H1 (cell line): ENCODE measurements at regions not wholly inside any gene's neighbourhood (a gene's known extent, or its start where the extent isn't known, plus 50 kb on each side); places are given as distances from the start of the nearest gene placed in this dataset.

ENCODE experiments used
- CTCF ChIA-PET: fragments of 300-600 bp; sonication (Branson Sonifier 250); formaldehyde crosslinking; loops from one replicate; lab custom pipeline; 2021; ENCODE audit not compliant: partially characterized antibody; lab: Charles Lee
- POLR2A ChIA-PET: fragments of 300-600 bp; sonication (Branson Sonifier 250); formaldehyde crosslinking; loops from one replicate; lab custom pipeline; 2021; ENCODE audit warnings: inconsistent platforms; ENCODE audit not compliant: partially characterized antibody; lab: Charles Lee
- DNase-seq, 2 experiments: peaks; one replicate each; pipeline versions ENCODE4 v3.0.0 to v3.0.0-alpha.2; 2010 to 2022; ENCODE audit warnings: low spot score in 2 of 2, low read depth in 1 of 2, mixed read lengths in 1 of 2
- FAIRE-seq: peaks from 2 replicates; lab custom pipeline; 2011; peaks lifted over from hg19 to GRCh38; lab: Jason Lieb, UNC
- H2AFZ ChIP-seq: 2 replicates; pipeline ENCODE4 v1.8.1; 2012; ENCODE audit warnings: low read length, inconsistent platforms
- H2AK5ac ChIP-seq: 2 replicates; pipeline ENCODE4 v1.6.1; 2013; ENCODE audit warnings: low read depth, low read length
- H2BK120ac ChIP-seq: replicated peaks from 2 replicates; pipeline ENCODE3; 2013; ENCODE audit warnings: low read depth, low read length, inconsistent platforms
- H2BK12ac ChIP-seq: 2 replicates; pipeline ENCODE4 v1.6.1; 2013; ENCODE audit warnings: low read depth, low read length
- H2BK15ac ChIP-seq: 2 replicates; pipeline ENCODE4 v1.6.1; 2013; ENCODE audit warnings: low read length
- H2BK20ac ChIP-seq: 2 replicates; pipeline ENCODE4 v1.6.1; 2013; ENCODE audit warnings: low read length
- H2BK5ac ChIP-seq: 2 replicates; pipeline ENCODE4 v1.6.1; 2013; ENCODE audit warnings: low read depth, low read length
- H3K14ac ChIP-seq: 2 replicates; pipeline ENCODE4 v1.6.1; 2013; ENCODE audit warnings: inconsistent platforms; ENCODE audit not compliant: insufficient read length
- H3K18ac ChIP-seq: 2 replicates; pipeline ENCODE4 v1.6.1; 2013; ENCODE audit warnings: low read length; ENCODE audit errors: extremely low read depth
- H3K23ac ChIP-seq: 2 replicates; pipeline ENCODE4 v1.6.1; 2013; ENCODE audit warnings: inconsistent platforms; ENCODE audit not compliant: insufficient read length
- H3K23me2 ChIP-seq: 2 replicates; pipeline ENCODE4 v1.6.1; 2013; ENCODE audit warnings: low read depth, low read length
- H3K27ac ChIP-seq: 2 replicates; pipeline ENCODE4 v1.6.1; 2011; ENCODE audit warnings: low read depth, low read length, inconsistent platforms
- H3K27me3 ChIP-seq, 4 experiments: replicated peaks in 1 of 4; 1 replicate in 1 of 4; 2 replicates in 3 of 4; pipeline versions ENCODE4 v1.6.1 to v1.8.1; 2011 to 2013; ENCODE audit warnings: low read length in 3 of 4, mild to moderate bottlenecking in 3 of 4, inconsistent platforms in 2 of 4, mixed read lengths in 2 of 4, moderate library complexity in 1 of 4; ENCODE audit not compliant: control insufficient read depth in 3 of 4, insufficient read depth in 3 of 4; ENCODE audit errors: extremely low read depth in 1 of 4
- H3K36me3 ChIP-seq, 4 experiments: 2 replicates each; pipeline versions ENCODE4 v1.6.1 to v1.8.1; 2011 to 2013; ENCODE audit warnings: mild to moderate bottlenecking in 4 of 4, low read length in 3 of 4, moderate library complexity in 2 of 4, control low read depth in 1 of 4, inconsistent platforms in 1 of 4; ENCODE audit not compliant: insufficient read depth in 4 of 4, control insufficient read depth in 2 of 4
- H3K4ac ChIP-seq: replicated peaks from 2 replicates; pipeline ENCODE3; 2013; ENCODE audit warnings: low read length, low read depth, mixed read lengths, inconsistent platforms; ENCODE audit not compliant: insufficient read length
- H3K4me1 ChIP-seq, 4 experiments: replicated peaks in 1 of 4; 1 replicate in 1 of 4; 2 replicates in 3 of 4; pipeline versions ENCODE4 v1.6.1 to v1.8.1; 2011 to 2013; ENCODE audit warnings: low read length in 3 of 4, inconsistent platforms in 2 of 4, mixed read lengths in 1 of 4; ENCODE audit not compliant: insufficient read depth in 4 of 4, control insufficient read depth in 3 of 4
- H3K4me2 ChIP-seq, 2 experiments: 2 replicates each; pipeline versions ENCODE4 v1.6.1 to v1.8.1; 2011 to 2013; ENCODE audit warnings: low read depth in 2 of 2, low read length in 2 of 2, control low read depth in 1 of 2, inconsistent platforms in 1 of 2, mild to moderate bottlenecking in 1 of 2; ENCODE audit not compliant: insufficient read depth in 1 of 2
- H3K4me3 ChIP-seq, 4 experiments: fragments of 200-600, 300-600 bp in 1 of 4; sonication (generic), shearing (Covaris generic), sonication (Bioruptor Twin) in 1 of 4; 2 replicates each; pipeline versions ENCODE4 v1.5.1 to v1.8.1; 2011 to 2016; ENCODE audit warnings: low read length in 4 of 4, low read depth in 3 of 4, control low read depth in 2 of 4, inconsistent platforms in 2 of 4, mild to moderate bottlenecking in 2 of 4, mixed read lengths in 1 of 4, moderate library complexity in 1 of 4; ENCODE audit not compliant: insufficient read depth in 2 of 4; ENCODE audit errors: extremely low read depth in 1 of 4
- H3K56ac ChIP-seq: replicated peaks from 2 replicates; pipeline ENCODE3; 2013; ENCODE audit warnings: low read depth, mild to moderate bottlenecking, mixed read lengths, low read length, inconsistent platforms; ENCODE audit not compliant: insufficient read length
- H3K79me1 ChIP-seq: 2 replicates; pipeline ENCODE4 v1.6.1; 2013; ENCODE audit warnings: low read depth, low read length, control low read depth
- H3K79me2 ChIP-seq, 2 experiments: 2 replicates each; pipeline versions ENCODE4 v1.6.1 to v1.8.1; 2012 to 2013; ENCODE audit warnings: low read length in 2 of 2, mild to moderate bottlenecking in 2 of 2, inconsistent platforms in 1 of 2; ENCODE audit not compliant: insufficient read depth in 2 of 2, control insufficient read depth in 1 of 2
- H3K9ac ChIP-seq, 4 experiments: replicated peaks in 1 of 4; 1 replicate in 1 of 4; 2 replicates in 3 of 4; pipeline versions ENCODE4 v1.6.1 to v1.8.1; 2011 to 2013; ENCODE audit warnings: low read depth in 3 of 4, low read length in 3 of 4, control low read depth in 2 of 4, mild to moderate bottlenecking in 2 of 4, moderate library complexity in 2 of 4, inconsistent platforms in 1 of 4; ENCODE audit errors: extremely low read depth in 1 of 4
- H3K9me3 ChIP-seq, 2 experiments: 2 replicates each; pipeline versions ENCODE4 v1.6.1 to v1.8.1; 2012 to 2013; ENCODE audit warnings: mild to moderate bottlenecking in 2 of 2, moderate library complexity in 2 of 2, control low read depth in 1 of 2, inconsistent platforms in 1 of 2, low read depth in 1 of 2, low read length in 1 of 2, mixed read lengths in 1 of 2; ENCODE audit not compliant: insufficient read depth in 2 of 2
- H4K20me1 ChIP-seq, 2 experiments: replicated peaks in 1 of 2; 2 replicates each; pipeline versions ENCODE3 to v1.8.1; 2011 to 2013; ENCODE audit warnings: inconsistent platforms in 2 of 2, low read length in 2 of 2, mild to moderate bottlenecking in 1 of 2; ENCODE audit not compliant: insufficient read depth in 2 of 2, control insufficient read depth in 1 of 2
- H4K5ac ChIP-seq: 2 replicates; pipeline ENCODE4 v1.6.1; 2013; ENCODE audit warnings: low read length, low read depth, mixed read lengths, inconsistent platforms; ENCODE audit not compliant: insufficient read length
- H4K8ac ChIP-seq: 2 replicates; pipeline ENCODE4 v1.8.0; 2013; ENCODE audit warnings: mild to moderate bottlenecking, moderate library complexity, low read length, inconsistent platforms; ENCODE audit not compliant: insufficient read depth; ENCODE audit errors: extremely low read depth
- H4K91ac ChIP-seq: replicated peaks from 2 replicates; pipeline ENCODE3; 2013; ENCODE audit warnings: low read length, mixed read lengths, inconsistent platforms; ENCODE audit not compliant: insufficient read length
- CHD2 ChIP-seq: IDR thresholded peaks from 2 replicates; pipeline ENCODE4 v1.6.1; 2012; ENCODE audit warnings: low read length, improper control_type of control experiment
- MAFK ChIP-seq: IDR thresholded peaks from 2 replicates; pipeline ENCODE4 v1.6.1; 2012; ENCODE audit warnings: low read depth, mild to moderate bottlenecking, improper control_type of control experiment, low read length
- SIRT6 ChIP-seq: IDR thresholded peaks from one replicate; pipeline ENCODE4 v1.7.1; 2012; ENCODE audit warnings: low read length, inconsistent platforms
- SUZ12 ChIP-seq: fragments of 200-600 bp; sonication (generic); IDR thresholded peaks from 2 replicates; pipeline ENCODE4 v1.6.1; 2012; ENCODE audit warnings: mild to moderate bottlenecking, inconsistent platforms, low read length, moderate library complexity, mixed read lengths
- WGBS, 2 experiments: shearing (Covaris generic) in 1 of 2; methylation state at CpG; one replicate each; pipeline versions ENCODE4 v1.1.6 to v1.1.7; 2013 to 2015; ENCODE audit warnings: low lambda C conversion rate in 2 of 2, mixed read lengths in 2 of 2, inconsistent platforms in 1 of 2, low coverage in 1 of 2, missing lambda C conversion rate in 1 of 2; ENCODE audit not compliant: insufficient replicate concordance in 2 of 2, insufficient coverage in 1 of 2, insufficient read length in 1 of 2; ENCODE audit errors: extremely low coverage in 1 of 2, missing lambda C conversion rate in 1 of 2; 5-methylcytosine and 5-hydroxymethylcytosine counted together
- TF ChIP-seq, protein P1 (sequence below): IDR thresholded peaks from 2 replicates; pipeline ENCODE4 v1.6.1; 2011; ENCODE audit warnings: low read length, improper control_type of control experiment

DNA sequence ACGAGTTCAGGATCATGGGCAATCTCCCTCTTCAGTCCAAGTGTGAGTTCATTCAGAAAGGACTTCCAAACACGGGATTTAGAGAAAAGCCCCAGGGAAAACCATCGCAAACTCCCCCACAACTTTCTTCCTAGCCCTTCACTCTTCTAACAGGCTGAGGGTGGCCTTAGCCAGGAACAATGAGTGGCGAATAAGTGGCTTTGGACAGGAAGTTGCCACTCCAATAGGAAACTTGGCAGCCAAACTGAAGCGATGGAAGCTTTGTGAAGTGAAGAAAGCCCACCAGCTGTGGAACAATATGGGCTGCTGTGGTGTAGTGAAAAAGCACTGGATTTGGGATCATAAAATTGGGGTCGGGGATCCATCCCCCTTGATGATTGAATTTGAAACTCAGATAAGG, 193.2 kb downstream of the TEX36 start:
- Histone ChIP-seq H3K79me2 (no peaks in the 10 kb centered on the region), H3K23me2 (no peaks in the 10 kb centered on the region), H3K27me3 (no peaks in the 10 kb centered on the region), H2BK120ac (no peak overlapping the region), H2BK12ac (no peak overlapping the region), H2AK5ac (no peak overlapping the region), H4K8ac (no peak overlapping the region), H2BK15ac (no peak overlapping the region), H2BK5ac (no peak overlapping the region), H3K56ac (no peak overlapping the region), H4K91ac (no peak overlapping the region), H4K5ac (no peak overlapping the region), H4K20me1 (no peaks in the 10 kb centered on the region), H3K9me3 (no peaks in the 10 kb centered on the region), H3K79me1 (no peaks in the 10 kb centered on the region; the same call in 1 of the 2 replicates), H3K9ac (no peak overlapping the region), H3K4me1 (no peaks in the 10 kb centered on the region), H3K4ac (no peak overlapping the region), H3K14ac (no peak overlapping the region), H3K4me2 (no peak overlapping the region), H3K18ac (no peak overlapping the region), H3K36me3 (no peaks in the 10 kb centered on the region), H3K27ac (no peak overlapping the region), H3K4me3 (no peak overlapping the region), H2BK20ac (no peak overlapping the region), H2AFZ (0 out of 2 replicates have a peak overlapping the region, but pooled peaks have one; percentile 8), H3K23ac (no peak overlapping the region)
- TF ChIP-seq SIRT6 (no peak), MAFK (no peak), SUZ12 (no peak), CHD2 (no peak)
- TF ChIP-seq, protein P1, sequence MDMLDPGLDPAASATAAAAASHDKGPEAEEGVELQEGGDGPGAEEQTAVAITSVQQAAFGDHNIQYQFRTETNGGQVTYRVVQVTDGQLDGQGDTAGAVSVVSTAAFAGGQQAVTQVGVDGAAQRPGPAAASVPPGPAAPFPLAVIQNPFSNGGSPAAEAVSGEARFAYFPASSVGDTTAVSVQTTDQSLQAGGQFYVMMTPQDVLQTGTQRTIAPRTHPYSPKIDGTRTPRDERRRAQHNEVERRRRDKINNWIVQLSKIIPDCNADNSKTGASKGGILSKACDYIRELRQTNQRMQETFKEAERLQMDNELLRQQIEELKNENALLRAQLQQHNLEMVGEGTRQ = no peak
- ChIA-PET POLR2A (no interaction called here), CTCF (interaction anchor here (0.6 kb wide), 3 partner anchors 32 to 423 kb away, joined by 3 to 4 read pairs (median 3); no protein-coding TSS in a partner anchor)
- no peak for FAIRE-seq
- DNase-seq = no peak
- WGBS, 2 experiments = 80% methylated on average over 6 of the region's 6 CpGs; no CpG with 5 or more reads in 1 of the 2 experiments
